SU-DHL-6 (cell line): ENCODE measurements at regions not wholly inside any gene's neighbourhood (a gene's known extent, or its start where the extent isn't known, plus 50 kb on each side); places are given as distances from the start of the nearest gene placed in this dataset.

Experiments
- H2AFZ ChIP-seq: fragments of 200-600 bp; sonication (generic); 2 replicates; pipeline ENCODE4 v1.6.1; 2014; ENCODE audit warnings: low read depth, mild to moderate bottlenecking, moderate library complexity, mixed read lengths, antibody characterized with exemption, low read length; ENCODE audit not compliant: severe bottlenecking
- H3F3A ChIP-seq: fragments of 200-600 bp; shearing (Covaris generic); 2 replicates; pipeline ENCODE4 v1.6.0; 2016; ENCODE audit warnings: antibody characterized with exemption, mild to moderate bottlenecking; ENCODE audit not compliant: insufficient read depth
- H3K27ac ChIP-seq: fragments of 200-600 bp; sonication (generic); 2 replicates; pipeline ENCODE4 v1.5.1; 2016; ENCODE audit warnings: low read depth, mild to moderate bottlenecking, low read length, moderate library complexity, mixed read lengths
- H3K27me3 ChIP-seq: fragments of 200-600 bp; sonication (generic), shearing (Covaris generic); 2 replicates; pipeline ENCODE4 v1.6.0; 2014; ENCODE audit warnings: mild to moderate bottlenecking, low read length
- H3K36me3 ChIP-seq: fragments of 200-600 bp; sonication (generic); 2 replicates; pipeline ENCODE4 v1.6.1; 2014; ENCODE audit warnings: mild to moderate bottlenecking, low read length, mixed read lengths
- H3K4me2 ChIP-seq: fragments of 300-600, 200-600 bp; shearing (Covaris generic), sonication (generic); 2 replicates; pipeline ENCODE4 v1.6.0; 2014; ENCODE audit warnings: low read length, low read depth, mild to moderate bottlenecking; ENCODE audit not compliant: poor library complexity, severe bottlenecking
- H3K4me3 ChIP-seq: fragments of 200-600 bp; sonication (generic); 2 replicates; pipeline ENCODE4 v1.5.1; 2014; ENCODE audit warnings: antibody characterized with exemption, low read length, mild to moderate bottlenecking, mixed read lengths; ENCODE audit not compliant: insufficient read depth, poor library complexity, severe bottlenecking
- H3K79me2 ChIP-seq: fragments of 200-600 bp; sonication (generic); 2 replicates; pipeline ENCODE4 v1.6.1; 2014; ENCODE audit warnings: mild to moderate bottlenecking, low read length, moderate library complexity; ENCODE audit not compliant: insufficient read depth
- H3K9ac ChIP-seq: fragments of 200-600 bp; sonication (generic); 2 replicates; pipeline ENCODE4 v1.7.0; 2014; ENCODE audit warnings: mild to moderate bottlenecking, low read length
- H3K9me2 ChIP-seq: fragments of 200-600 bp; sonication (generic); replicated peaks from 2 replicates; pipeline ENCODE4 v1.6.1; 2014; ENCODE audit warnings: low read length; ENCODE audit not compliant: insufficient read depth
- H3K9me3 ChIP-seq: fragments of 200-600 bp; sonication (generic); 2 replicates; pipeline ENCODE4 v1.6.1; 2014; ENCODE audit warnings: low read length, mixed read lengths; ENCODE audit not compliant: insufficient read depth
- H4K20me1 ChIP-seq: fragments of 200-600 bp; sonication (generic); 2 replicates; pipeline ENCODE4 v1.6.1; 2014; ENCODE audit warnings: low read depth, mild to moderate bottlenecking, antibody characterized with exemption, low read length, moderate library complexity, mixed read lengths
- EZH2phosphoT487 ChIP-seq: fragments of 200-600 bp; sonication (generic), shearing (Covaris generic); conservative IDR thresholded peaks from 2 replicates; pipeline ENCODE4 v1.6.1; 2018; ENCODE audit warnings: mild to moderate bottlenecking, antibody characterized with exemption, low read length, moderate library complexity, mixed read lengths
- TF ChIP-seq, protein P1 (sequence below): fragments of 200-600 bp; sonication (generic); IDR thresholded peaks from one replicate; pipeline ENCODE4 v1.5.1; 2017; ENCODE audit warnings: antibody characterized with exemption, mild to moderate bottlenecking, low read length, moderate library complexity; ENCODE audit not compliant: insufficient read depth, poor library complexity, severe bottlenecking

DNA sequence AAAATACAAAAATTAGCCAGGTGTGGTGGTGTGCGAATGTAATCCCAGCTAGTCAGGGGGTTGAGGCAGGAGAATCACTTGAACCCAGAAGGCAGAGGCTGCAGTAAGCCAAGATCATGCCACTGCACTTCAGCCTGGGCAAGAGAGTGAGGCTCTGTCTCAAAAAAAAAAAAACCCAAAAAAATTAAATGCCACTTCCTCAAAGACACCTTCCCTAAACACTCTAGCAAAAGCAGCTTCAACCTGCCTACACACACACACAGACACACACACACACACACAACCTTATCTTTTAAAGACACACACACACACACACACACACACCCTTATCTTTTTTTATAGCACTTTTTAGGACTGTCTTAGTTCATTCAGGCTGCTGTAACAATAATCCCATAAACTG lies 201.7 kb upstream of the PSMD7 start:
- Histone ChIP-seq H3K27me3 (no peaks in the 10 kb centered on the region), H3K79me2 (no peaks in the 10 kb centered on the region), H3K9ac (no peak overlapping the region), H3K9me2 (no peaks in the 10 kb centered on the region), H3K9me3 (no peaks in the 10 kb centered on the region), H2AFZ (no peak overlapping the region), H3K4me3 (no peak overlapping the region), H4K20me1 (no peaks in the 10 kb centered on the region), H3K36me3 (no peaks in the 10 kb centered on the region), H3K27ac (no peak overlapping the region), H3K4me2 (no peak overlapping the region), H3F3A (no peaks in the 10 kb centered on the region)
- TF ChIP-seq, protein P1, sequence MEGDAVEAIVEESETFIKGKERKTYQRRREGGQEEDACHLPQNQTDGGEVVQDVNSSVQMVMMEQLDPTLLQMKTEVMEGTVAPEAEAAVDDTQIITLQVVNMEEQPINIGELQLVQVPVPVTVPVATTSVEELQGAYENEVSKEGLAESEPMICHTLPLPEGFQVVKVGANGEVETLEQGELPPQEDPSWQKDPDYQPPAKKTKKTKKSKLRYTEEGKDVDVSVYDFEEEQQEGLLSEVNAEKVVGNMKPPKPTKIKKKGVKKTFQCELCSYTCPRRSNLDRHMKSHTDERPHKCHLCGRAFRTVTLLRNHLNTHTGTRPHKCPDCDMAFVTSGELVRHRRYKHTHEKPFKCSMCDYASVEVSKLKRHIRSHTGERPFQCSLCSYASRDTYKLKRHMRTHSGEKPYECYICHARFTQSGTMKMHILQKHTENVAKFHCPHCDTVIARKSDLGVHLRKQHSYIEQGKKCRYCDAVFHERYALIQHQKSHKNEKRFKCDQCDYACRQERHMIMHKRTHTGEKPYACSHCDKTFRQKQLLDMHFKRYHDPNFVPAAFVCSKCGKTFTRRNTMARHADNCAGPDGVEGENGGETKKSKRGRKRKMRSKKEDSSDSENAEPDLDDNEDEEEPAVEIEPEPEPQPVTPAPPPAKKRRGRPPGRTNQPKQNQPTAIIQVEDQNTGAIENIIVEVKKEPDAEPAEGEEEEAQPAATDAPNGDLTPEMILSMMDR, result no peak
- no peak for TF ChIP-seq EZH2phosphoT487

DNA sequence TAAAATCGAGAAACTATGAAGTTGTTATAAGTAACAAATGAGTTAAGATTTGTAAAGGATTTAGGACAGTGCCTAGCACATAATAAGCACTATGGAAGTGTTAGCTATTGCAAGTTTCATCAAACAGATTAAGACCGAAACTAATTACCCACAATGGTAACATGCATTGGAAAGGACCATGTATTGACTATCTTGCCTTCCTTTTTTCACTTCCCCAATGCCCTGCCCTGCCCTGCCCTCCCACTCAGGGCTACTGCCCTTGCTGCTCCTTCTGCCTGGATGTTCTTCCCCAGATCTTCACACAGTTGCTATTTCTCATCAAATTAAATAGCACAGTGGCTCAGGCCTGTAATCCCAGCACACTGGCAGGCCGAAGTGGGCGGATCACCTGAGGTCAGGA lies 202.1 kb upstream of the PSMD7 start:
- Histone ChIP-seq H2AFZ (no peak overlapping the region), H3K27me3 (no peaks in the 10 kb centered on the region), H3K9ac (no peak overlapping the region), H3K79me2 (no peaks in the 10 kb centered on the region), H3K27ac (no peak overlapping the region), H3K4me2 (no peak overlapping the region), H3K36me3 (no peaks in the 10 kb centered on the region), H4K20me1 (no peaks in the 10 kb centered on the region), H3K4me3 (no peak overlapping the region), H3F3A (no peaks in the 10 kb centered on the region), H3K9me2 (no peaks in the 10 kb centered on the region), H3K9me3 (no peaks in the 10 kb centered on the region)
- TF ChIP-seq EZH2phosphoT487, result no peak
- TF ChIP-seq, protein P1, result no peak

DNA sequence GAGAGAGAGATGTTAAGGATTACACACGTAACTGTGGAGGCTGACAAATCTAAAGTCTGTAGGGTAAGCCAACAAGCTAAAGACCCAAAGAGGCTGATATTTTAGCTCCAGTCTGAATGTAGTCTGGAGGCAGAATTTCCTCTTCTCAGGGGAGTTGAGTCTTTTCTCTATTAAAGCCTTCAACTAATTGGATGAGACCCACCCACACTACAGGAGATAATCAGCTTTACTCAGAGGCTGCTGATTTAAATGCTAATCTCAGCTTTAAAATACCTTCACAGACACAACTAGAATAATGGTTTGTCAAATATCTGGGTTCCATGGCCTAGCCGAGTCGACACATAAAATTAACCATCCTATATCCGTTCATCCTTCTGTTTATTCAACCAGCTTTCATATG lies 204.3 kb upstream of the PSMD7 start:
- no peak overlapping the region for H2AFZ ChIP-seq
- no peaks in the 10 kb centered on the region for H4K20me1 ChIP-seq
- no peaks in the 10 kb centered on the region for H3K79me2 ChIP-seq
- H3K4me3 ChIP-seq, result no peak overlapping the region
- no peak overlapping the region for H3K4me2 ChIP-seq
- no peaks in the 10 kb centered on the region for H3F3A ChIP-seq
- H3K27ac ChIP-seq, result no peak overlapping the region
- no peak overlapping the region for H3K9ac ChIP-seq
- H3K9me3 ChIP-seq, result no peaks in the 10 kb centered on the region
- no peaks in the 10 kb centered on the region for H3K9me2 ChIP-seq
- H3K27me3 ChIP-seq, result no peaks in the 10 kb centered on the region
- no peaks in the 10 kb centered on the region for H3K36me3 ChIP-seq
- TF ChIP-seq, protein P1, result no peak
- TF ChIP-seq EZH2phosphoT487, result no peak

DNA sequence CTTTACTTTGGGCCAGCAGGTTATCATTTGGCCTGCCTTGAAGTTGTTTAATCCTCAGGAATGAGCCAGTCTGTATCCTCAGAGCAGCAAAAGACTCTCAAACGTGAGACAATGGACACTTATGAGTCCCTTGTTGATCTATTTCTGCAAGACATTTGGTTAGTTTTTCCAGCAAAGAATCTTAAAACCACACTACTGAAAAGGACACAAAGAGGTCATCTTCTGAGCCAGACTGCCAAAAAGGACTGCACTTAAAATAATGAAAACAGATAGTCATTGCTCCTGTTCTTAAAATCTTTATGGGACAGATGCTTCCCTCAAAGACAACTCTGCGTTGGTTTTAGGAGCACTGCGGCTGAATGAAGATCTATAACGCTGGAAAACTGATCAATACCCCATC lies 205.7 kb upstream of the PSMD7 start:
- no peaks in the 10 kb centered on the region for H3K79me2 ChIP-seq
- no peaks in the 10 kb centered on the region for H3F3A ChIP-seq
- no peaks in the 10 kb centered on the region for H3K36me3 ChIP-seq
- no peaks in the 10 kb centered on the region for H4K20me1 ChIP-seq
- H3K4me2 ChIP-seq, result no peak overlapping the region
- H3K9me3 ChIP-seq, result no peaks in the 10 kb centered on the region
- H3K9me2 ChIP-seq, result no peaks in the 10 kb centered on the region
- no peak overlapping the region for H3K4me3 ChIP-seq
- H3K9ac ChIP-seq, result no peak overlapping the region
- H3K27ac ChIP-seq, result no peak overlapping the region
- no peaks in the 10 kb centered on the region for H3K27me3 ChIP-seq
- no peak overlapping the region for H2AFZ ChIP-seq
- TF ChIP-seq, protein P1, result no peak
- no peak for TF ChIP-seq EZH2phosphoT487
